ENCODE measurements at regions not wholly inside any gene's neighbourhood (a gene's known extent, or its start where the extent isn't known, plus 50 kb on each side); places are given as distances from the start of the nearest gene placed in this dataset.
A peak's percentile ranks its signal among the peaks of the same experiment; 100 is the strongest.

- no peaks in the 10 kb centered on the region for H3F3A ChIP-seq (ENCODE audit: control insufficient read depth, insufficient read depth)
- H4K20me1 ChIP-seq (ENCODE audit: control insufficient read depth, insufficient read depth, low read depth, low read length) = no peaks in the 10 kb centered on the region
- no peaks in the 10 kb centered on the region for H3K36me3 ChIP-seq (ENCODE audit: control insufficient read depth, low read length)
- no peaks in the 10 kb centered on the region for H3K79me2 ChIP-seq (ENCODE audit: control insufficient read depth, low read length)
- H3K9me3 ChIP-seq (ENCODE audit: control insufficient read depth, insufficient read depth, low read length) = no peaks in the 10 kb centered on the region
- no peak overlapping the region for H3K27ac ChIP-seq (ENCODE audit: low read depth, low read length)
- H3K4me3 ChIP-seq (ENCODE audit: low read length) = no peak overlapping the region
- H3K27me3 ChIP-seq (ENCODE audit: control insufficient read depth, low read length) = no peaks in the 10 kb centered on the region
- TF ChIP-seq EZH2phosphoT487 (IDR thresholded peaks at IDR 0.05; ENCODE audit: borderline replicate concordance, low read length) (no peak), CTCF (IDR thresholded peaks at IDR 0.05; ENCODE audit: low read depth, low read length, poor library complexity, severe bottlenecking) (peak; percentile 24)
- H3K4me1 ChIP-seq (ENCODE audit: control insufficient read depth, low read length) = no peaks in the 10 kb centered on the region
- no peak overlapping the region for H3K4me2 ChIP-seq (ENCODE audit: low read length)
- no peaks in the 10 kb centered on the region for H3K9me2 ChIP-seq (replicated peaks; ENCODE audit: control insufficient read depth, low read length)
Observed at GRCh38 chr10:4770801-4771553, 55.0 kb upstream of the AKR1E2 start.

GRCh38 chr10:4768416-4768815, 57.6 kb upstream of the AKR1E2 start:
- Histone ChIP-seq H3K4me2 (ENCODE audit: low read length) (no peak overlapping the region), H3F3A (ENCODE audit: control insufficient read depth, insufficient read depth) (no peaks in the 10 kb centered on the region), H3K4me3 (ENCODE audit: low read length) (no peak overlapping the region), H3K79me2 (ENCODE audit: control insufficient read depth, low read length) (no peaks in the 10 kb centered on the region), H3K27me3 (ENCODE audit: control insufficient read depth, low read length) (no peaks in the 10 kb centered on the region), H3K9me3 (ENCODE audit: control insufficient read depth, insufficient read depth, low read length) (no peaks in the 10 kb centered on the region), H3K27ac (ENCODE audit: low read depth, low read length) (no peak overlapping the region), H4K20me1 (ENCODE audit: control insufficient read depth, insufficient read depth, low read depth, low read length) (no peaks in the 10 kb centered on the region), H3K4me1 (ENCODE audit: control insufficient read depth, low read length) (no peaks in the 10 kb centered on the region), H3K9me2 (replicated peaks; ENCODE audit: control insufficient read depth, low read length) (no peaks in the 10 kb centered on the region), H3K36me3 (ENCODE audit: control insufficient read depth, low read length) (no peaks in the 10 kb centered on the region)
- no peak for TF ChIP-seq CTCF (IDR thresholded peaks at IDR 0.05; ENCODE audit: low read depth, low read length, poor library complexity, severe bottlenecking)
- TF ChIP-seq EZH2phosphoT487 (IDR thresholded peaks at IDR 0.05; ENCODE audit: borderline replicate concordance, low read length) = no peak

GRCh38 chr10:4767033-4767814, 58.8 kb upstream of the AKR1E2 start:
- Histone ChIP-seq H3K4me1 (ENCODE audit: control insufficient read depth, low read length) (no peaks in the 10 kb centered on the region), H3K36me3 (ENCODE audit: control insufficient read depth, low read length) (no peaks in the 10 kb centered on the region), H3K79me2 (ENCODE audit: control insufficient read depth, low read length) (no peaks in the 10 kb centered on the region), H3K9me3 (ENCODE audit: control insufficient read depth, insufficient read depth, low read length) (no peaks in the 10 kb centered on the region), H3F3A (ENCODE audit: control insufficient read depth, insufficient read depth) (no peaks in the 10 kb centered on the region), H3K4me3 (ENCODE audit: low read length) (no peak overlapping the region), H4K20me1 (ENCODE audit: control insufficient read depth, insufficient read depth, low read depth, low read length) (no peaks in the 10 kb centered on the region), H3K9me2 (replicated peaks; ENCODE audit: control insufficient read depth, low read length) (no peaks in the 10 kb centered on the region), H3K27ac (ENCODE audit: low read depth, low read length) (no peak overlapping the region), H3K27me3 (ENCODE audit: control insufficient read depth, low read length) (no peaks in the 10 kb centered on the region), H3K4me2 (ENCODE audit: low read length) (no peak overlapping the region)
- TF ChIP-seq CTCF (IDR thresholded peaks at IDR 0.05; ENCODE audit: low read depth, low read length, poor library complexity, severe bottlenecking) (peak; percentile 17), EZH2phosphoT487 (IDR thresholded peaks at IDR 0.05; ENCODE audit: borderline replicate concordance, low read length) (no peak)
